Effector memory CD4-positive, alpha-beta T cell (primary cell): ENCODE measurements at regions not wholly inside any gene's neighbourhood (a gene's known extent, or its start where the extent isn't known, plus 50 kb on each side); places are given as distances from the start of the nearest gene placed in this dataset.

Source experiments
- DNase-seq, 3 donors: peaks; one replicate each; pipeline ENCODE4 v3.0.0-alpha.2; 2020
- H3K27ac ChIP-seq: 2 replicates; pipeline ENCODE4 v1.7.0; 2013; ENCODE audit warnings: mild to moderate bottlenecking, low read length, moderate library complexity; ENCODE audit not compliant: insufficient read depth, poor library complexity, severe bottlenecking
- H3K27me3 ChIP-seq: replicated peaks from 2 replicates; pipeline ENCODE4 v1.7.0; 2013; ENCODE audit warnings: mild to moderate bottlenecking, low read length; ENCODE audit not compliant: insufficient read depth, control insufficient read depth, poor library complexity, severe bottlenecking
- H3K36me3 ChIP-seq: 2 replicates; pipeline ENCODE4 v1.7.0; 2013; ENCODE audit warnings: mild to moderate bottlenecking, low read length, moderate library complexity; ENCODE audit not compliant: control insufficient read depth, insufficient read depth
- H3K4me1 ChIP-seq: 2 replicates; pipeline ENCODE4 v1.7.0; 2013; ENCODE audit warnings: low read length, mild to moderate bottlenecking; ENCODE audit not compliant: control insufficient read depth, insufficient read depth, poor library complexity, severe bottlenecking
- H3K4me3 ChIP-seq: 2 replicates; pipeline ENCODE4 v1.7.0; 2013; ENCODE audit warnings: low read length, low read depth, mild to moderate bottlenecking; ENCODE audit not compliant: insufficient read depth, poor library complexity, severe bottlenecking
- H3K9me3 ChIP-seq: 2 replicates; pipeline ENCODE4 v1.7.0; 2013; ENCODE audit warnings: mild to moderate bottlenecking, low read length, moderate library complexity; ENCODE audit not compliant: control insufficient read depth

DNA sequence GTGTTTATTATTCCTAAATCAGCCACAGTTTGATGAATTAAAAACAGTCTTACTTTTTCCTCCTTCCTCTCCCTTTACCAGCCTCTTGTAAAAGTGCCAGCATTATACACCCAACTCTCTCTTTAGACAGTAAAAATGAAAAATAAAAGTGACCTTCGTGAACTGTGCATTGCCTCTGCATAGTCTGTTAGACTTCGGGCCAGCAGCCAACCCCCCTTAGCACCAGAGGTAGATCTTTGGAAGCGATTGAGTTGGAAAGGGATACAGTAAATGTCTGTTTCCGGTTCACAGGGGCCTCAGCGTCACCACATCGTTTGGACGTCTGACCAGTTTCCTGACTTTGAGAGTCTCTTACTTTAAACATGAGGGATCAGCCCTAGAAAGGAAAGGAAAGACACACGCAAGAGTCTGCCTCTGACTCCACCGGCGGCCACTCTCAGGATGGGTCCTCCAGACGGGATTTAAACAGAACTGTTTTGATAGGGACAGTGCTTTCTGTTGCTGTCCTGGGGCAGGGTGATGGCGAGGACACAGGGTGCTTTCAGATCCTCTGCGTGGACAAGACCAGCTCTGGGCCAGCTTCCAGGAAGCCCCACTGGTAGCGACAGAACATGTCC is 206.6 kb upstream of the PREP start:
- Histone ChIP-seq H3K4me1 (no peaks in the 10 kb centered on the region), H3K27ac (no peak overlapping the region), H3K36me3 (no peaks in the 10 kb centered on the region), H3K9me3 (no peaks in the 10 kb centered on the region), H3K4me3 (no peak overlapping the region), H3K27me3 (no peaks in the 10 kb centered on the region)
- DNase-seq = no peak

DNA sequence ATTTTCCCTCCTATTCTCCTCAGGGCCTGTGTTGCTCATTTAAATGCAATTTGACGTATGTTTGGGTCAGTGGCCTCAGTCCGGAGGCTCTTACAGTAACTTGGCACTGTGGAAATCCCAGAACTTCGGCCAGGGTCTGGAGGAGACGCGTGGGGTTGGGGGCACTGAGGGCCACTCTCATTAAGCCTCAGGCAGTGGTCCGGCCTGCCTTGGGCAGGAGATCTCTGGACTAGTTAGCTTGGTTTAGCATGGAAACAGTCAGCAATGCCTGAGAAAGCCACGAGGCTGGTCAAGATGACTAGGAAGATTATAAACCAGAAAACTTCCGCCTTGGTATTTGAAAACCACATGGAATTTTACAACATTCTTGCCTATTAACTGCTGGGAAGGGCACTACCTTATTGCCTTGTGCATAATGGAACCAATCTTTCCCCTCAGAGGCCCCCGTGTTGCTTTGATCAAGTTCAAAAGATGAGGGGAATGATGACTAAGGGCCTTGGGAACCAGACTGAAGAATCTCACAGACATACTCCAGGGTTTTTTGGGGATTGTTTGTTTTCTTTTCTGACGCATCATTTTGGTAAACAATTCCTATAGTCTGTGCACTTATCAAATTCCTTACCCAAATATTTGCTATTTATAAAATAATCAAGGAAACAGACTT is 206.0 kb upstream of the PREP start:
- DNase-seq = no peak
- no peak overlapping the region for H3K4me3 ChIP-seq
- H3K9me3 ChIP-seq = no peaks in the 10 kb centered on the region
- H3K36me3 ChIP-seq = no peaks in the 10 kb centered on the region
- no peak overlapping the region for H3K27ac ChIP-seq
- no peaks in the 10 kb centered on the region for H3K4me1 ChIP-seq
- H3K27me3 ChIP-seq = no peaks in the 10 kb centered on the region

DNA sequence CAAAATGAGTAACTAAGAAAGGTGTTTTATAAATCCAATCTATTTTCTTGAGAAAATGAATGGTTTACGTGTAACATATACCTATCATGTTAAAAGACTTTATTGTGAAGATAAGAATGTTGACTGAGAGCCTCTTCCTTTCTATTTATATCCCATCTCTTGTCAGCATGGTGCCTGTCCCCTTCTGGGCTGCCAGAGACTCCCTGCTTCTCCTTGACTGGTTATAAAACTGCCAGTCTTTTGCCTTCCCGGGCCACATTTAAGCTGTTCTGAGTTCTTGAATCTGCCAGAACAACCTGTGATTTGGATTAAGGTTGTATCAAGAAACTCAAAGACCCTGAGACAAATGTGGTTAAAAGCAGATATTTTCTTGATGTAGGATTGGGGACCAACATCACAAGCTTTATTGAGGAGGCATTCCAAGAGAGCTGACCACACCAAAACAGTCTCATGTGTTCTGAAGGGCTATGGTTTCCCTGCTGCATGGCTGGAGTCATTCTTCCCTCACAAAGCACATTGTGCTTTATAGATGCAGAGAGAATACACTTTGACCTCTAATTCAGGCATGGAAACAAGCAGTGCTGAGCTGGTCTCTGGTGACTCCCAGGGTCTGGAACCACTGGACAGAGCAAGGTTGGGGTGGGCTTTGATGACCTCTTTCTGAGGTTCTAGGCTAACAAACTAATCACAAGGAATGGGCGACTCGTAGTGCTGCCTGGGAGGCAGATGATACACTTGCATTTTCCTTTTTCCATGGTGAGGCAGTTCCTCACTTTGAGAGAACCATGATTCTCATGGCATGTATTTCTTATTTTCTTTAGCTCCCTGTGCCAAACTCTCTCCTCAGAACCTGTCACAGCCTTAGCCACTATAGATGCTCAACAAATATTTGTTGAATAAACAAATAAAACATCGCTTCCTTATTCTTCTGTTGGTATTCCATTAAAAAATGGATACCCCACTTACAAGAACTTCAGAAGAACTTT is 205.0 kb upstream of the PREP start:
- no peaks in the 10 kb centered on the region for H3K9me3 ChIP-seq
- no peak overlapping the region for H3K4me3 ChIP-seq
- H3K4me1 ChIP-seq = no peaks in the 10 kb centered on the region
- no peaks in the 10 kb centered on the region for H3K27me3 ChIP-seq
- H3K36me3 ChIP-seq = no peaks in the 10 kb centered on the region
- DNase-seq = no peak
- no peak overlapping the region for H3K27ac ChIP-seq

DNA sequence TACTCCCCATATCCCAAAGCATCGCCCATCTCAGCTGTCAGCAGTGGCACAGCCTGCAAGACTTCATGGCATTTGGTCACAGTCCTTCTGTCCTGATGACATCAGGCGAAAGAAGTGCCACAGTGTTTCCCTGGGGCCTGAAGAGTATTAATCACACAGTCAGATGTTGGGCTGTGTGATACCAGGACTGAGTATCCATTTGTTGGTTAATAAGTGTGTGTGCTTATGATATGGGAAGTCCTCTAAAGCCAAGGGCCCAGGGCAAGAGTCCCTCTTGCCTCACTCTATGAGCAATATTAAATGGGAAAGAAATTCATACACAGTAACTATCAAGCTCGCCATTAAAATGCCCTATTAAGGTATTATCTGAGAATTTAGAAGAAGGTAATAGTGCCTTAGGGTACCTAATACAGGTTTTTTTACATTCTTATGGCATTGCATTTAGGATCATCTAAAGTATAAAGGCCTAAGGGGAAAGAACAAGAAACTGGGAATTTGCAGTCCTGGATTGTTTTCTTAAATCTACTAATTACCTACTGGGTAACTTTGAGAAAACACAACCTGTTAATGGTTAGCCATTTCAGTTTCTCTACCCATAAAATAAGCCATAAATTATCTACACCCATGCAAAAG is 204.1 kb upstream of the PREP start:
- H3K27me3 ChIP-seq = no peaks in the 10 kb centered on the region
- no peak overlapping the region for H3K4me3 ChIP-seq
- H3K4me1 ChIP-seq = no peaks in the 10 kb centered on the region
- H3K27ac ChIP-seq = no peak overlapping the region
- DNase-seq = no peak
- no peaks in the 10 kb centered on the region for H3K9me3 ChIP-seq
- H3K36me3 ChIP-seq = no peaks in the 10 kb centered on the region

DNA sequence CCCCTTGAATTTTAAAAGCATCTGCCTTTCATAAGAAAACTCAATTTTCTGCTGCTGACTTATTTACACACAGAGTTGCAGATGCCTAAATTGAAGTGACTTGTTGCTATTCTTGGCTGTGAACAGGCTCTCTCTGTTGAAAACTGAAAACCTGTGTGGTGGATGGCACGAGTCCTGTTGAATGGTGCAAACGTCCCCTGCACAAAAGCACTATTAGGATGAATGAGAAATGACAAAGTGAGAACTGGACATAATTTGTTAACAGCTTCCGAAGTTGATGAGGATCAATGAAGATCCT is 201.7 kb upstream of the PREP start:
- no peak overlapping the region for H3K27ac ChIP-seq
- no peak for DNase-seq
- no peaks in the 10 kb centered on the region for H3K36me3 ChIP-seq
- no peaks in the 10 kb centered on the region for H3K9me3 ChIP-seq
- H3K4me3 ChIP-seq = no peak overlapping the region
- H3K4me1 ChIP-seq = no peaks in the 10 kb centered on the region
- H3K27me3 ChIP-seq = no peaks in the 10 kb centered on the region

DNA sequence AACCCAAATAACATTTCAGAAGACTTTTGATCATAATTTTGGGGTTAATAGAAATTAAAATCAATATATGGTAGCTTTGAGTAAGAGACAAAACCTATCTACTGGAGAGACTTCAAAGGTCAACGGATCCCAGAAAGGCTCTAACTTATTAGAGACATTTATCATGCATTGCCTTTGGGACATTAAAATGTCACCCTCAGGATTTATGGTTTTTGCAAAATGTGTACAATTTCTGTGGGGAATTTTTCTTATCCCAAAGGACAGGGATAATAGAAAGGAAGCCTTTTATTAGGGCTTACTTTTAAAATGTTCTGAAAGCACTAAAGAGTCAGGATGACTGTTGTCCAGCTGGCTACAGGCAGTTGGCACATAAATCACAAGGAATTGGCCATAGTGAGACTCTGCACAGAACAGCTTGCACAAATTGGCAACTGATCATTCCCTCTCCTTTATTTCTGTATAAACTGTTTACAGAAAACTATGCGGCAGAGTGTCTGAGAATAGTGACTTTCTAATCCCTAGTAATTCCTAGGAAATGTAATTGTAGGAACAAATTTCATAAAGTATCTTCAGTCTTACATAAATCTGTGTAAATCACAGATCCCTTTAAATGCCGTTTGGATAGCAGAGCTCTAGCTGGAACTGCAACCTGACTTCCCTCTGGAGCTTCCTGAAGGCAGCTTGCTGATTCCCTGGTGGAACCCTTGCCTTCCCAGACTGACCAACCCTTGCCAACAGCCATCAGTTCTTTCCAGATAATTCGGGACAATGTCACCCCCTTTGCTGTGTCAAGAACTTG is 201.1 kb upstream of the PREP start:
- Histone ChIP-seq H3K9me3 (no peaks in the 10 kb centered on the region), H3K4me3 (no peak overlapping the region), H3K27ac (no peak overlapping the region), H3K36me3 (no peaks in the 10 kb centered on the region), H3K4me1 (no peaks in the 10 kb centered on the region), H3K27me3 (no peaks in the 10 kb centered on the region)
- DNase-seq = no peak

DNA sequence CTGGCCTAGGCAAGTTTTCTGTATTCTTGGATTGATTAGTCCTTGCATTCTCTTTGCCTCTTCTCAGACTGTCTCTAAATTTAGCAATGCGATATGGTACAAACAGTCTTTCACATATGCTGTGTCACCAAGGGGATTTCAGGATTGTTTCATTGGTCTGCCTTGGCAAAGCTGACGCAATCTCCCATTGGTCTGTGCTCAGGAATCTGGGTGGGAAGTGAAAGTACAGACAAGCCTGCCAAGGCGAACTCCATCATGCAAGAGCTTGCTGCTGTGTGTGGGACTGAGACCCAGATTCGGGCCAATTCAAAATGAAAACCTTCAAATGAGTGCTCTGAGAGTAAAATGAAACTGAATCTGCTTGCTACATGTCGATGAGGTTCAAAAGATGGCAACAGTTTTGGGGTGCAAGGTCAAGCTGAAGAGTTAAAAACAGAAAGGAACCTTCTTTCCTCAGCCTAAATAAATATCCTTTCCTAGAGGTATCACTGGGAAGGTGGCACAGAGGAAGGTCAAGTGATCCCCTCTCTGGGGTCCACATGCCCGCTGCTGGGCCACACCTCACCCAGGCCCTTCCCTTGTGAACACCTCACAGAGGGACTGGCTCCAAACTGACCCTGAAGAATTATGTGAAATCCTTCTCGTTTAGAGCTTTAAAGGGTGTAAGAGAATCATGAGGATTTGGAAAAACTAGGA is 198.8 kb upstream of the PREP start:
- Histone ChIP-seq H3K9me3 (no peaks in the 10 kb centered on the region), H3K4me3 (no peak overlapping the region), H3K4me1 (no peaks in the 10 kb centered on the region), H3K27me3 (no peaks in the 10 kb centered on the region), H3K36me3 (no peaks in the 10 kb centered on the region), H3K27ac (no peak overlapping the region)
- DNase-seq = no peak

DNA sequence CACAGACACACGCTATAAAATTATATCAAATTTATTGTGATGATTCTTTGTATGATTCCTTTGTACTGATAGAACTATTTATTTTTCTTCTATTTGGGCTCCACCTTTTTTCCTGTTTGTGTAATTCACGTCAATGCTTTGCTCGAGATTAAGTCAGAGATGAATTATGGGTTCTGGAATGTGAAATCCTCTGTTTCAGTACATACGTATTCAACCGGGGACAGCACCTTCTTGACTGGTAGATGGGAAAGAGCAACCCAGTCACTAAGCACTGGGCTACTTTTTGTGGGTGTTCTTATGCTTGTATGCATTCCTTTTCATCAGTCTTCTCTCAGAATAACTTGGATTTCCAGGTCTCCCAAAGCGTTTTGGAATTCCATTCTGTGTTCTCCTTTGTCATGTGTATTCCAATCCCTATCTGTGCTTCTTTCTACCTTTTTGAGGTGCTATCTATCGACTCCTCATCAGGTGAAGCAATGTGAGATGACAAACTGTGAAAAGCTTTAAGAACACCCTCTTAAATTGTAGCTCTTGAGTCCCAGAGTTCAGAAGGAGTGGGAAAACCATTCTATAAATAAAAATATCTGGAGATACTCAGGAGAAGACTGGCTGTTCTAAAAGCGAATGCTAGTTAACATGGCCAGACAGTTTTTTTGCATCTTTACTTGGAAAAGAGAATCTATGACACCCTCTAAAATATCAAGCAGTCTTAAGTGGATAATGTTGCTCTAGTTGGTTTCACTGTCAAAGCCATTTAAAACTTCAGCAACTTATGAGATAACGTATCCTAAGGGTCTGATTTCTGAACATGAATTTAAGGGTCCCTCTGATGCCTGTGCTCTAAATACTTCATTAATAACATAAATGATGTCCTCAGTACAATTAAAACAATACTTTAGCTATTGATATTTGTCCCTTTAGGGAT is 197.7 kb upstream of the PREP start:
- H3K36me3 ChIP-seq = no peaks in the 10 kb centered on the region
- no peaks in the 10 kb centered on the region for H3K4me1 ChIP-seq
- no peaks in the 10 kb centered on the region for H3K27me3 ChIP-seq
- no peak overlapping the region for H3K27ac ChIP-seq
- H3K9me3 ChIP-seq = no peaks in the 10 kb centered on the region
- H3K4me3 ChIP-seq = no peak overlapping the region
- no peak for DNase-seq
